ENCODE measurements at regions not wholly inside any gene's neighbourhood (a gene's known extent, or its start where the extent isn't known, plus 50 kb on each side); places are given as distances from the start of the nearest gene placed in this dataset.

- Histone ChIP-seq H3K27ac (ENCODE audit: low read depth, low read length) (no peak overlapping the region), H3K27me3 (ENCODE audit: insufficient read depth, low read length) (no peaks in the 10 kb centered on the region; the same call in 1 of the 2 replicates), H4K20me1 (ENCODE audit: insufficient read depth) (no peaks in the 10 kb centered on the region), H3K4me3 (replicated peaks in 1 of 2; ENCODE audit: low read depth in 1 of 2, low read length in 2 of 2) (no peak overlapping the region), H3K36me3 (ENCODE audit: control insufficient read depth in 1 of 2, insufficient read depth in 2 of 2, low read length in 2 of 2) (no peaks in the 10 kb centered on the region), H3K9me3 (ENCODE audit: control insufficient read depth in 1 of 2, insufficient read depth in 1 of 2, low read depth in 1 of 2, low read length in 2 of 2) (no peaks in the 10 kb centered on the region), H3K4me2 (ENCODE audit: low read length) (no peak overlapping the region), H3K79me2 (ENCODE audit: insufficient read depth, low read length) (no peaks in the 10 kb centered on the region), H2AFZ (ENCODE audit: low read depth, low read length, poor library complexity, severe bottlenecking) (no peak overlapping the region), H3K9me2 (ENCODE audit: insufficient read depth) (no peaks in the 10 kb centered on the region), H3K4me1 (ENCODE audit: control insufficient read depth in 1 of 2, insufficient read depth in 2 of 2, low read length in 2 of 2) (no peaks in the 10 kb centered on the region), H3K9ac (ENCODE audit: low read length) (no peak overlapping the region)
- ATAC-seq, result no peak
- RAD21 ChIA-PET (ENCODE audit: low non-redundant PET in 1 of 2, low total read pairs in 2 of 2, uncharacterized antibody in 2 of 2, unreplicated experiment in 2 of 2), result no interaction called here
- POLR2A ChIA-PET, result no interaction called here
- BruUV-seq (replicated peaks), result no TSS peak
- TF ChIP-seq SRF (IDR thresholded peaks at IDR 0.05; ENCODE audit: low read depth), result no peak
- TF ChIP-seq MAX (IDR thresholded peaks at IDR 0.05), result no peak
- no peak for TF ChIP-seq REST (IDR thresholded peaks at IDR 0.05; ENCODE audit: low read depth)
- no peak for DNase-seq (ENCODE audit: low read depth, low spot score)
- CTCF ChIA-PET, result no interaction called here
- intact Hi-C loops (cut with micrococcal nuclease), result no loop called here
Measured at GRCh38 chr12:124150168-124150567, 144.7 kb upstream of the RFLNA start.

GRCh38 chr12:124151583-124151982 lies 143.3 kb upstream of the RFLNA start:
- ChIA-PET POLR2A (no interaction called here), RAD21 (ENCODE audit: low non-redundant PET in 1 of 2, low total read pairs in 2 of 2, uncharacterized antibody in 2 of 2, unreplicated experiment in 2 of 2) (no interaction called here), CTCF (no interaction called here)
- Histone ChIP-seq H3K4me2 (ENCODE audit: low read length) (no peak overlapping the region), H2AFZ (ENCODE audit: low read depth, low read length, poor library complexity, severe bottlenecking) (no peak overlapping the region), H3K4me1 (ENCODE audit: control insufficient read depth in 1 of 2, insufficient read depth in 2 of 2, low read length in 2 of 2) (no peaks in the 10 kb centered on the region), H3K27ac (ENCODE audit: low read depth, low read length) (no peak overlapping the region), H4K20me1 (ENCODE audit: insufficient read depth) (no peaks in the 10 kb centered on the region), H3K27me3 (ENCODE audit: insufficient read depth, low read length) (no peaks in the 10 kb centered on the region; the same call in 1 of the 2 replicates), H3K9me2 (ENCODE audit: insufficient read depth) (no peaks in the 10 kb centered on the region), H3K4me3 (replicated peaks in 1 of 2; ENCODE audit: low read depth in 1 of 2, low read length in 2 of 2) (no peak overlapping the region), H3K79me2 (ENCODE audit: insufficient read depth, low read length) (no peaks in the 10 kb centered on the region), H3K36me3 (ENCODE audit: control insufficient read depth in 1 of 2, insufficient read depth in 2 of 2, low read length in 2 of 2) (no peaks in the 10 kb centered on the region), H3K9ac (ENCODE audit: low read length) (no peak overlapping the region), H3K9me3 (ENCODE audit: control insufficient read depth in 1 of 2, insufficient read depth in 1 of 2, low read depth in 1 of 2, low read length in 2 of 2) (no peaks in the 10 kb centered on the region)
- no peak for ATAC-seq
- intact Hi-C loops (cut with micrococcal nuclease), result no loop called here
- TF ChIP-seq SP1 (IDR thresholded peaks at IDR 0.05; ENCODE audit: low read depth) (no peak), ZBTB33 (IDR thresholded peaks at IDR 0.05; ENCODE audit: extremely low read depth, insufficient replicate concordance, low read length) (no peak), EZH2phosphoT487 (IDR thresholded peaks at IDR 0.05; ENCODE audit: borderline replicate concordance) (no peak), REST (IDR thresholded peaks at IDR 0.05; ENCODE audit: low read depth) (no peak), ATF3 (IDR thresholded peaks at IDR 0.05) (no peak), ELF1 (IDR thresholded peaks at IDR 0.05; ENCODE audit: borderline replicate concordance, low read depth) (no peak), SIN3A (IDR thresholded peaks at IDR 0.05; ENCODE audit: low read depth) (no peak)
- no peak for DNase-seq (ENCODE audit: low read depth, low spot score)
- no TSS peak for BruUV-seq (replicated peaks)
